A549 (cell line): ENCODE measurements at regions not wholly inside any gene's neighbourhood (a gene's known extent, or its start where the extent isn't known, plus 50 kb on each side); places are given as distances from the start of the nearest gene placed in this dataset.

Source experiments
- ATAC-seq, 2 experiments: fragments of 200-7000 bp in 1 of 2; fragments of >200 bp in 1 of 2; cut with Nextera tagmentation in 1 of 2; cut with Tn5 transposase in 1 of 2; 3 replicates each; pipeline versions ENCODE4 v1.8.0 to v1.9.1; 2018 to 2020; ENCODE audit warnings: mild to moderate bottlenecking in 1 of 2, moderate library complexity in 1 of 2
- CTCF ChIA-PET: fragments of 300-600 bp; sonication (Branson Sonifier 250); formaldehyde crosslinking; extraction: SDS; loops from one replicate; lab custom pipeline; 2021; ENCODE audit warnings: antibody characterized with exemption, inconsistent platforms; lab: Yijun Ruan, JAX
- POLR2A ChIA-PET: fragments of 350-600 bp; formaldehyde crosslinking; extraction: SDS; loops from one replicate; lab custom pipeline; 2021; ENCODE audit warnings: antibody characterized with exemption, inconsistent platforms; lab: Yijun Ruan, JAX
- DNase-seq, 2 experiments: peaks; one replicate each; pipeline versions ENCODE4 v3.0.0 to v3.0.0-alpha.2; 2011 to 2016; ENCODE audit warnings: low read depth in 1 of 2, low spot score in 1 of 2
- FAIRE-seq: peaks from 2 replicates; lab custom pipeline; 2011; peaks lifted over from hg19 to GRCh38; lab: Jason Lieb, UNC
- H3K27ac ChIP-seq, 2 experiments: fragments of >200 bp; sonication (Bioruptor Twin); formaldehyde crosslinking; 3 replicates each; pipeline ENCODE4 v1.5.1; 2016 to 2017
- H3K4me1 ChIP-seq: fragments of >200 bp; sonication (Bioruptor Twin); formaldehyde crosslinking; 3 replicates; pipeline ENCODE4 v1.6.1; 2016
- H3K4me2 ChIP-seq: fragments of >200 bp; sonication (Bioruptor Twin); formaldehyde crosslinking; 3 replicates; pipeline ENCODE4 v1.6.1; 2016
- H3K4me3 ChIP-seq: fragments of >200 bp; sonication (Bioruptor Twin); formaldehyde crosslinking; 3 replicates; pipeline ENCODE4 v1.5.1; 2016
- H3K9me3 ChIP-seq: fragments of >200 bp; sonication (Bioruptor Twin); formaldehyde crosslinking; 3 replicates; pipeline ENCODE4 v1.6.1; 2016
- BCL3 ChIP-seq: fragments of >200 bp; sonication (Bioruptor Twin); formaldehyde crosslinking; IDR thresholded peaks from 3 replicates; pipeline ENCODE4 v1.6.1; 2016
- BHLHE40 ChIP-seq: IDR thresholded peaks from 2 replicates; pipeline ENCODE4 v1.6.1; 2012; ENCODE audit warnings: low read depth, low read length, inconsistent platforms
- CBX2 ChIP-seq: fragments of 200-600 bp; sonication (generic); IDR thresholded peaks from 2 replicates; pipeline ENCODE4 v1.6.1; 2016; ENCODE audit warnings: low read depth, mild to moderate bottlenecking, borderline replicate concordance
- CHD2 ChIP-seq: fragments of 150-350 bp; IDR thresholded peaks from 2 replicates; pipeline ENCODE4 v1.6.1; 2014; ENCODE audit warnings: low read length; ENCODE audit not compliant: partially characterized antibody
- EHF ChIP-seq: fragments of 250-450 bp; sonication (Bioruptor Pico); IDR thresholded peaks from 2 replicates; pipeline ENCODE4 v1.5.0; 2020; ENCODE audit warnings: mild to moderate bottlenecking
- EP300 ChIP-seq, 2 experiments: fragments of >200 bp; sonication (Bioruptor Twin); formaldehyde crosslinking; IDR thresholded peaks; 2 replicates in 1 of 2; 3 replicates in 1 of 2; pipeline ENCODE4 v1.6.1; 2016 to 2017
- FOSB ChIP-seq: fragments of 250-450 bp; sonication (Bioruptor Pico); IDR thresholded peaks from 2 replicates; pipeline ENCODE4 v1.5.0; 2020; ENCODE audit warnings: mild to moderate bottlenecking, moderate library complexity
- FOXS1 ChIP-seq: fragments of 250-450 bp; sonication (Bioruptor Pico); IDR thresholded peaks from 2 replicates; pipeline ENCODE4 v1.5.0; 2020; ENCODE audit warnings: mild to moderate bottlenecking, moderate library complexity
- GATA3 ChIP-seq: IDR thresholded peaks from 2 replicates; pipeline ENCODE4 v1.6.1; 2012; ENCODE audit warnings: borderline replicate concordance
- HMGXB4 ChIP-seq: fragments of 250-450 bp; sonication (Bioruptor Pico); IDR thresholded peaks from 2 replicates; pipeline ENCODE4 v1.5.0; 2021; ENCODE audit warnings: mild to moderate bottlenecking, moderate library complexity, borderline replicate concordance
- HOXA7 ChIP-seq: fragments of 250-450 bp; sonication (Bioruptor Pico); IDR thresholded peaks from 2 replicates; pipeline ENCODE4 v1.5.0; 2020; ENCODE audit warnings: mild to moderate bottlenecking, moderate library complexity
- KDM5A ChIP-seq: fragments of 200-600 bp; sonication (generic); IDR thresholded peaks from 2 replicates; pipeline ENCODE4 v1.6.1; 2016; ENCODE audit warnings: antibody characterized with exemption, mild to moderate bottlenecking
- MAZ ChIP-seq: fragments of 150-350 bp; IDR thresholded peaks from 2 replicates; pipeline ENCODE4 v1.6.1; 2014; ENCODE audit warnings: antibody characterized with exemption, low read depth, low read length, borderline replicate concordance
- NPAS2 ChIP-seq: fragments of 250-450 bp; sonication (Bioruptor Pico); IDR thresholded peaks from 2 replicates; pipeline ENCODE4 v1.8.0; 2022; ENCODE audit warnings: mild to moderate bottlenecking, moderate library complexity, borderline replicate concordance
- PBX3 ChIP-seq: IDR thresholded peaks from 2 replicates; pipeline ENCODE4 v1.6.1; 2012
- PHF8 ChIP-seq: fragments of 200-600 bp; sonication (generic); IDR thresholded peaks from 2 replicates; pipeline ENCODE4 v1.6.1; 2016; ENCODE audit warnings: low read depth, mild to moderate bottlenecking, antibody characterized with exemption, moderate library complexity, borderline replicate concordance
- POLR2AphosphoS2 ChIP-seq: conservative IDR thresholded peaks from 2 replicates; pipeline ENCODE4 v1.6.1; 2012; ENCODE audit warnings: low read length, improper control_type of control experiment, inconsistent platforms
- RCOR1 ChIP-seq: fragments of 150-350 bp; IDR thresholded peaks from 2 replicates; pipeline ENCODE4 v1.6.1; 2014; ENCODE audit warnings: antibody characterized with exemption, low read length, low read depth
- RFX5 ChIP-seq: fragments of 450-650 bp; IDR thresholded peaks from 2 replicates; pipeline ENCODE4 v1.7.1; 2014; ENCODE audit warnings: antibody characterized with exemption, mild to moderate bottlenecking, moderate library complexity
- SMC3 ChIP-seq: fragments of >200 bp; sonication (Bioruptor Twin); formaldehyde crosslinking; IDR thresholded peaks from 3 replicates; pipeline ENCODE4 v1.6.1; 2018; ENCODE audit warnings: inconsistent platforms
- TFCP2L1 ChIP-seq: fragments of 250-450 bp; sonication (Bioruptor Pico); IDR thresholded peaks from 2 replicates; pipeline ENCODE4 v1.5.0; 2021; ENCODE audit warnings: mild to moderate bottlenecking
- TP53 ChIP-seq: fragments of 250-450 bp; sonication (Bioruptor Pico); IDR thresholded peaks from 2 replicates; pipeline ENCODE4 v1.5.0; 2021; ENCODE audit warnings: mild to moderate bottlenecking, moderate library complexity
- ZNF302 ChIP-seq: fragments of 250-450 bp; sonication (Bioruptor Pico); IDR thresholded peaks from 2 replicates; pipeline ENCODE4 v1.9.0; 2021; ENCODE audit warnings: inconsistent platforms, mild to moderate bottlenecking, moderate library complexity
- whole genome bisulfite sequencing: methylation state at CpG from one replicate; pipeline ENCODE4 v1.1.6; 2017; ENCODE audit errors: missing lambda C conversion rate; 5-methylcytosine and 5-hydroxymethylcytosine counted together
- TF ChIP-seq, protein P1 (sequence below): fragments of 250-450 bp; sonication (Bioruptor Pico); IDR thresholded peaks from 2 replicates; pipeline ENCODE4 v1.5.0; 2020; ENCODE audit warnings: low read depth, mild to moderate bottlenecking, moderate library complexity
- TF ChIP-seq, protein P2 (sequence below): fragments of 450-650 bp; IDR thresholded peaks from 2 replicates; pipeline ENCODE4 v1.6.1; 2014; ENCODE audit warnings: antibody characterized with exemption

DNA sequence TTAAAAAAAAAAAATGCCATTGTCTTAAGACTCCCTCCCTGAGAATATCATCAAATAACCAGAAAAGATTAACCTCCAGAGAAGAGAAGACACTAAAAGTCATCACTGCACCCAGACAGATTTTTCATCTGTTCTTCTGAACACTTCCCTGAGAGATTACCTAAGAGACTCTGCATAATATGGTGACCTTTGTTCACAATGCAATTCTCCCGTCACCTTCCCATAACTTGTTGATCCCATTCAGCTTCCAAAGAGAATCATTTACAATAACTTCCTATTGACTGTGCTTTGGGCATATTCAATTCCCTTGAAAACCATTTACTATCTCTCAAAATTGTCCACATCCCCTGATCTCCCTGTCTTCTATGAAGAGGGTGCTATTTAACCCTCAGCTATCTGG lies 85.1 kb upstream of the SMAD1 start:
- CTCF ChIA-PET, result no interaction called here
- H3K27ac ChIP-seq, result no peak overlapping the region
- no peak for TF ChIP-seq KDM5A
- no peak for TF ChIP-seq PBX3
- TF ChIP-seq ZNF302 (CRISPR knock-in tag), result no peak
- TF ChIP-seq FOSB (CRISPR knock-in tag), result no peak
- no peak for TF ChIP-seq GATA3
- no peak for TF ChIP-seq RFX5
- no peak for TF ChIP-seq CBX2
- TF ChIP-seq EP300 (IDR thresholded peaks at IDR 0.05), result no peak
- no peak for TF ChIP-seq TFCP2L1 (CRISPR knock-in tag)
- TF ChIP-seq BCL3, result no peak
- no peak for TF ChIP-seq CHD2
- TF ChIP-seq, protein P1, sequence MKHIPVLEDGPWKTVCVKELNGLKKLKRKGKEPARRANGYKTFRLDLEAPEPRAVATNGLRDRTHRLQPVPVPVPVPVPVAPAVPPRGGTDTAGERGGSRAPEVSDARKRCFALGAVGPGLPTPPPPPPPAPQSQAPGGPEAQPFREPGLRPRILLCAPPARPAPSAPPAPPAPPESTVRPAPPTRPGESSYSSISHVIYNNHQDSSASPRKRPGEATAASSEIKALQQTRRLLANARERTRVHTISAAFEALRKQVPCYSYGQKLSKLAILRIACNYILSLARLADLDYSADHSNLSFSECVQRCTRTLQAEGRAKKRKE, result no peak
- TF ChIP-seq, all 56 proteins: peak for 0
- DNase-seq (no peak), ATAC-seq (no peak), FAIRE-seq (no peak)
- WGBS, result 35% methylated on average over 1 of the region's 1 CpG
- Histone ChIP-seq H3K4me3 (no peak overlapping the region), H3K9me3 (no peaks in the 10 kb centered on the region), H3K4me2 (no peak overlapping the region), H3K4me1 (no peaks in the 10 kb centered on the region)
- POLR2A ChIA-PET, result no interaction called here

GRCh38 chr4:145390571-145390970 lies 91.1 kb upstream of the SMAD1 start:
- 5% methylated on average over 3 of the region's 3 CpGs for WGBS
- ChIA-PET CTCF (interaction anchor here (0.7 kb wide), 1 partner anchor 36 kb away, joined by 3 read pairs; no protein-coding TSS in a partner anchor), POLR2A (no interaction called here)
- Histone ChIP-seq H3K9me3 (no peaks in the 10 kb centered on the region), H3K27ac (no peak overlapping the region), H3K4me1 (no peaks in the 10 kb centered on the region), H3K4me3 (no peak overlapping the region), H3K4me2 (no peak overlapping the region)
- no peak for DNase-seq
- no peak for ATAC-seq
- FAIRE-seq, result no peak
- TF ChIP-seq EHF, result no peak
- TF ChIP-seq BHLHE40, result no peak
- TF ChIP-seq NPAS2 (CRISPR knock-in tag), result no peak
- TF ChIP-seq, protein P1, result no peak

GRCh38 chr4:145389550-145389949 lies 92.1 kb upstream of the SMAD1 start:
- Histone ChIP-seq H3K27ac (no peak overlapping the region), H3K4me1 (no peaks in the 10 kb centered on the region), H3K4me2 (no peak overlapping the region), H3K9me3 (no peaks in the 10 kb centered on the region), H3K4me3 (no peak overlapping the region)
- ChIA-PET CTCF (no interaction called here), POLR2A (no interaction called here)
- DNase-seq, result no peak
- WGBS, result 60% methylated on average over 4 of the region's 4 CpGs
- no peak for FAIRE-seq
- ATAC-seq, result no peak
- TF ChIP-seq HMGXB4 (CRISPR knock-in tag) (no peak), PBX3 (no peak), TP53 (CRISPR knock-in tag) (no peak), SMC3 (no peak), FOXS1 (CRISPR knock-in tag) (no peak), TFCP2L1 (CRISPR knock-in tag) (no peak), POLR2AphosphoS2 (no peak), EHF (no peak), CHD2 (no peak), MAZ (no peak), RCOR1 (no peak), PHF8 (no peak), HOXA7 (no peak), KDM5A (no peak)
- TF ChIP-seq, protein P1, result no peak
- TF ChIP-seq, protein P2, sequence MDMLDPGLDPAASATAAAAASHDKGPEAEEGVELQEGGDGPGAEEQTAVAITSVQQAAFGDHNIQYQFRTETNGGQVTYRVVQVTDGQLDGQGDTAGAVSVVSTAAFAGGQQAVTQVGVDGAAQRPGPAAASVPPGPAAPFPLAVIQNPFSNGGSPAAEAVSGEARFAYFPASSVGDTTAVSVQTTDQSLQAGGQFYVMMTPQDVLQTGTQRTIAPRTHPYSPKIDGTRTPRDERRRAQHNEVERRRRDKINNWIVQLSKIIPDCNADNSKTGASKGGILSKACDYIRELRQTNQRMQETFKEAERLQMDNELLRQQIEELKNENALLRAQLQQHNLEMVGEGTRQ, result no peak
